Amygdala (tissue), 56 donors: ENCODE measurements at regions not wholly inside any gene's neighbourhood (a gene's known extent, or its start where the extent isn't known, plus 50 kb on each side); places are given as distances from the start of the nearest gene placed in this dataset.

Source experiments
- DNase-seq, 56 donors: peaks; one replicate each; lab custom pipeline; 2025; lab: John Stamatoyannopoulos, UW

DNA sequence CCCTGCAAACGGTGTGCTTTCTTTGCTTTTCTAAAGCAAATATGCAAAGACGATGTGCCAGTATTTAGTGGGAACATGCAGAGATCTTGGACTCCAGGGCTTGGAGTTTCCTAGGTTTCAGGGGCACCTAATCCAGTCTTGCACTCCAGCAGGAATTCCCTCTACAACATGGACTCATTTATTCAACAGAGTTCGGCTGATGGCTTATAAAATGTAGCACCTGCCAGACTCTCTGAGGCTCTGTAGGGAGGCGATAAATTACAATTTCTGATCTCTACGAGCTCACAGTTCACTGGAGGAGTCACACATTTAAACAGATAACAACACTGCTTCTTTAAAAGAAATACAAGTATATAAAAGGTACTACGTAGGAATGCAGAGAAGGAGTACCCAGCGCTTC, 143.7 kb downstream of the FGF9 start:
- no peak for DNase-seq

GRCh38 chr13:21817878-21818277, 147.0 kb downstream of the FGF9 start:
- no peak for DNase-seq

DNA sequence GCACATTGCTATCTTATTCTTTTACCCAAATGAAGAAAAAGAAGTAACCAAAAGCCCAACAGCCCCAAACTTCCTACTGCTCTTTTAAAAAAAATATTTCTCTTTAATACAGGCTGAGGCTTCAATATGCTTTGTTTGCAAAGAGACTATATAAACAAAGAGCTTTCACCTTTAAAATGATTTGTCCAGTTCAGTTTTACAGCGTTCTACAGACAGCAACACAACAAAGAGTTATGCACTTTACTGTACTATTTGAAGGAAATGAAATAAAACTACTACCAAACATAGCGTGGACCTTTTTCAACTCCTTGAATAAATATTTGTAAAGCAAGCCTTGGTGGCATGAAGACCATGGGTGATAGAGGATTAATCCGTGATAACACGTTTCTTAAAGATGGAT, 151.2 kb downstream of the FGF9 start:
- no peak for DNase-seq

DNA sequence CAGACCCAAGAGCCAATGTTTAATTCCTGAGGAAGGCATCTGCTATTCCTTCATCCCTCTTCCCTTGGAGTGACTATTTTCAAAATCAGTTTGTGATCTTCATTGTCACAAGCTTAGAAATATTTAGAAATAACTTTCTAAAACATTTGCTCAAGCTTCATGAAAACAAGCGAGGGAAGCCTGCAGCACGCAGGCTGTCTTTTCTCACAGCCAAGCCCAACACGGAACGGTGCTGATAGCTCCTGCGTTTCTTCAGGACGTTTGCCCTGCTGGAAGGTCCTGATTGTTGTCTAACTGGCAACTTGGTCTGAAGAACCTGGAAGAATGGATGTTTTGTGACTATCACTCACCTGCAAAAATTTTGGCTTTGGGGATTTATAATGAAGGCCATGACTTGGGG, 152.5 kb downstream of the FGF9 start:
- DNase-seq = no peak

- no peak for DNase-seq
These were observed 153.1 kb downstream of the FGF9 start for GRCh38 chr13:21823949-21824348.

- no peak for DNase-seq
These were observed 154.3 kb downstream of the FGF9 start for GRCh38 chr13:21825186-21825585.

GRCh38 chr13:21825801-21826200, 154.9 kb downstream of the FGF9 start:
- no peak for DNase-seq

- peak in 2 of 56 donors; percentile 1 to 11 for DNase-seq
These were observed 155.5 kb downstream of the FGF9 start for GRCh38 chr13:21826214-21827015.

GRCh38 chr13:21831654-21832324, 160.9 kb downstream of the FGF9 start:
- DNase-seq = no peak

GRCh38 chr13:21833921-21834320, 163.0 kb downstream of the FGF9 start:
- DNase-seq = no peak

- DNase-seq = no peak
These were observed 163.6 kb downstream of the FGF9 start for GRCh38 chr13:21834521-21834920.

DNA sequence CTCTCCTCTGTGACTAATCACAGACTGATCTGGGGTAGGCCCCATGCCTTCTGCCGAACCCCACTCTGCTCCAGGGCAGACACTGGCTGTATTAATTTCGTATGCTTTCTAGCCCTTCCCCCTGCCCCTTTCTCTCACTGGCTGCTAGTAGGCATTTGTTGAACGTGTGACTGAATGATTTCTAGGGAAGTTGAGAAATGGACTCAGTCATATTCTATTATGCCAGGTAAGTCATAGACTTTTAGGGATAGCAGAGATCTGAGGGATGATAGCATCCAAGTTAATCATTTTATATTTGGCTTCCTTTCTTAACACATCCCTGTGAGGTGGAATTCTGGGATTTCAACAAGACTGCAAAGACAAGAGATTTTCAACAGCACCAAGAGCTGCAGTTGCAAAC, 166.4 kb downstream of the FGF9 start:
- no peak for DNase-seq

DNA sequence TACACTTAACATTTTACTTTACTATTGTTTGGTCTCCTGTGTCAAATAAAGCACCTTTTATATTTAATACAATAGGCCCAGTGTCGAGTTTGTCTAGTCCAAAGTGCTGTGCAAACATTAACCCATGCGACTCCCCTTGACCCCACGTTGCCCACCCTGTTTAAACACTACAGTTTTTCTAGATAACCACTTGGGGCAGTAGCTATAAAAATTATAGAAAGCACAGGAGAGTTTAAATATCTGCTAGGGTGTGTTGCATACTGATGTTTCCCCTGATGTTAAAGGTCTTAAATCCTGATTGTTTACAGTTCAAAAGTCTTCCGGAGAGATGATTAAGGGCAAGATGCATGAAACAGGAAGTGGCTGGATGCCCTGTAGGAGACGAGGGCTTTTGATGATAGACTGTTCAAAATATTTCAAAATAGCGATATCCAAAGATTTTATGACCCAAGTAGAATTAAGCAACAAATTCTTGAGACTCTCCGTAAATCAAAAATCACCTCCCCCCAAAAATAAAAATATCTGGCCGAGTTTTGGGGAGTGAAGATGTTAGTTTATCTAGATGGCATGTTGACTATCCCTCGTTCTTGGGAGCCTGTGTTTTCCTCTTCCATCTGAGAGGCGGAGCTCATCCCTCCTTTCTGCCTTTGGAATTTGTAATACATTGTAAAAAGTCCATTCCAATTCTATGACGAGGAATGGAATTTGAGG, 167.1 kb downstream of the FGF9 start:
- no peak for DNase-seq

DNA sequence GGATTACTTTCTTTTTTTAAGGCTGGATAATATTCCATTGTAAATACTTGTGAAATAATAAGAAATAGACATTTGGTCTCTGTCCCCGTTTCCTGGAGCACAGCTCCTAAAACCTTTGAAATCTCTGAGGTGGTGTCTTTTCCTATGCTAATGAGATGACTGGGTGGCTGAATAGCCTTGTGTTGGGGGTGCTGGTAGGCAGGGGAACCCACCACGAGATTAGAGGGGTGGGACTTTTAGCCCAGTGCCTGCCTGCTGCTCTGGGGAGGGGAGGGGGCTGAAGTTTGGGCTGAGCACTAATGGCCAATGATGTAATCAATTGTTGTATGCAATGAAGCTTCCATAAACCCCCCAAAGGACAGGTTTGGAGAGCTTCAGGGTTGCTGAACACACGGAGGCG, 175.7 kb downstream of the FGF9 start:
- DNase-seq = no peak

GRCh38 chr13:21849323-21849722, 178.4 kb downstream of the FGF9 start:
- DNase-seq = no peak

GRCh38 chr13:21850013-21851006, 179.4 kb downstream of the FGF9 start:
- no peak for DNase-seq

DNA sequence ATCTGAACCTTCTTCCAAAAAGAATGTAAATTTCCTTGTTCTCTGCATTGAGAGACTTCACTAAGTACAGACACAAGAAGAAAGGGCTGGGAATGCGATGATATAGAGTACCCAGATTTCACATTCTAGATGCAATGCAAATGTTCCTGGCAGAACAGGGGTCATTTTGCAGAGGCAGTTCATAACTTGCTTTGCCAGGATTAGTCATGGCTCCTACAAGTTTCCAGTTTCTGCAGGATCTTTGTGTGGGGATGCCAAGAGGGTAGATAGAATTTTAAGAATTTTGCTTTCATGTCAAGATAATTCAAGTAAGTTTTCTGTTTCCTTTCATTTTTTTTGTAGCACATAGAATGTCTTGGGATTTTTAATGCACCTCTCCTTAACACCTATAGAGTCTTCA, 181.2 kb downstream of the FGF9 start:
- DNase-seq = no peak

DNA sequence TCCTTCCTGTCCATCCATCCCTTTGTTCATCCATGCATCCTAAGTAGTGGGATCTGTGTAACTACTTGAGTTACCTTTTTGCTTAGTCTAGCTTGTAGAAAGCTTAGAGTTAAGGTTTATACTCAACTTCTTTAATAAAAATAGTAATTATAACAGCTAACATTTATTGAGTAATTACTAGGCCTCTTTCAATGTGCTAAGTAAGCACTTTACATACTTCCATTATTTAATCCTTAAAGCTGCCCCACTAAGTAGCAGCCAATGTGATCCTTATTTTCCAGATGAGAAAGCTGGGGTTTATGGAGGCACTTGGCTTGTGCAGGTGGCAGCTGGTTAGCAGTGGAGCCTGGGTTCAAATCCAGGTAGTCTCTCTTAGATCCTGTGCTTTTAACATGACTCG, 182.9 kb downstream of the FGF9 start:
- no peak for DNase-seq

- no peak for DNase-seq
These were observed 197.9 kb downstream of the FGF9 start for GRCh38 chr13:21868823-21869222.

DNA sequence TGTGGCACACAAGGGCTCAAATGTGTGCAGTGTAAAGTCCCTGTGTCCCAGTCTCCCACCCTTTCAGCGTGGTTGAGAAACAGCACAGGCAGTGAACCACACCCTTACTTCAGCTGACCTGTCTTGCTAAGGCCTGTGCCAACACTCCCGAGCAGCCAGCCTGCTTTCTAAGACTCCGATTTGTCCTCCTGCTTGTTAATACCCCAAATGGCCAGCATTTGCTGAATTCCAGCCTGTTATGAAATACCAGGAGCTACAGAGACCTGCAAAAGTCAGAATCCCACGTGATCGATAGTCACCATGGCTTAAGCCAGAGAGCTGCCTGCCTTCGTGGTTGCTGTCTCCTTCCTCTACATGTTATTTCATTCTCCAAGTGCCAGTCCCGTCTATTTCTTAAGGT, 200.5 kb downstream of the FGF9 start:
- DNase-seq = no peak
